ENCODE measurements at regions not wholly inside any gene's neighbourhood (a gene's known extent, or its start where the extent isn't known, plus 50 kb on each side); places are given as distances from the start of the nearest gene placed in this dataset.
A peak's percentile ranks its signal among the peaks of the same experiment; 100 is the strongest.
"Not testable (repeated sequence)": the region's sequence is repeated elsewhere in the genome, so short reads cannot be mapped to it uniquely, and the experiment has no call there.

GRCh38 chr2:225236769-225237323, 162.7 kb upstream of the NYAP2 start:
- no peak for DNase-seq

GRCh38 chr2:225233234-225233633, 166.3 kb upstream of the NYAP2 start:
- no peak for DNase-seq

GRCh38 chr2:225231900-225232299, 167.6 kb upstream of the NYAP2 start:
- no peak for DNase-seq

GRCh38 chr2:225229346-225229745, 170.2 kb upstream of the NYAP2 start:
- not testable (repeated sequence) for DNase-seq

GRCh38 chr2:225226441-225226840, 173.1 kb upstream of the NYAP2 start:
- no peak for DNase-seq

GRCh38 chr2:225223301-225223700, 176.2 kb upstream of the NYAP2 start:
- no peak for DNase-seq

- no peak for DNase-seq
These were observed 165.2 kb upstream of the DOCK10 start for GRCh38 chr2:225207471-225207870.

GRCh38 chr2:225207043-225207442, 164.8 kb upstream of the DOCK10 start:
- peak; percentile 58 for DNase-seq

GRCh38 chr2:225196579-225196978, 154.3 kb upstream of the DOCK10 start:
- DNase-seq = no peak

- no peak for DNase-seq
These were observed 150.6 kb upstream of the DOCK10 start for GRCh38 chr2:225192869-225193268.

- no peak for DNase-seq
These were observed 148.7 kb upstream of the DOCK10 start for GRCh38 chr2:225190987-225191386.

- no peak for DNase-seq
These were observed 142.7 kb upstream of the DOCK10 start for GRCh38 chr2:225184948-225185347.

GRCh38 chr2:225182126-225182525, 139.9 kb upstream of the DOCK10 start:
- no peak for DNase-seq

- DNase-seq = no peak
These were observed 134.8 kb upstream of the DOCK10 start for GRCh38 chr2:225177098-225177497.

GRCh38 chr2:225173909-225174308, 131.6 kb upstream of the DOCK10 start:
- DNase-seq = peak; percentile 69

GRCh38 chr2:225171350-225171749, 129.1 kb upstream of the DOCK10 start:
- DNase-seq = no peak

- DNase-seq = no peak
These were observed 127.9 kb upstream of the DOCK10 start for GRCh38 chr2:225170162-225170561.

GRCh38 chr2:225169396-225169795, 127.1 kb upstream of the DOCK10 start:
- DNase-seq = no peak

GRCh38 chr2:225165052-225165451, 122.8 kb upstream of the DOCK10 start:
- no peak for DNase-seq

- DNase-seq = peak; percentile 15
These were observed 122.3 kb upstream of the DOCK10 start for GRCh38 chr2:225164401-225165050.

- no peak for DNase-seq
These were observed 116.1 kb upstream of the DOCK10 start for GRCh38 chr2:225158360-225158759.

- DNase-seq = no peak
These were observed 114.7 kb upstream of the DOCK10 start for GRCh38 chr2:225156853-225157451.

- DNase-seq = no peak
These were observed 98.5 kb upstream of the DOCK10 start for GRCh38 chr2:225140723-225141122.

- DNase-seq = no peak
These were observed 95.7 kb upstream of the DOCK10 start for GRCh38 chr2:225137971-225138370.

- DNase-seq = no peak
These were observed 94.3 kb upstream of the DOCK10 start for GRCh38 chr2:225136552-225136951.
